OCI-M2 (cell line): ENCODE measurements at regions not wholly inside any gene's neighbourhood (a gene's known extent, or its start where the extent isn't known, plus 50 kb on each side); places are given as distances from the start of the nearest gene placed in this dataset.

Experiments used
- DNase-seq: peaks from one replicate; lab custom pipeline; 2025; ENCODE audit not compliant: unreplicated experiment; lab: John Stamatoyannopoulos, UW

DNA sequence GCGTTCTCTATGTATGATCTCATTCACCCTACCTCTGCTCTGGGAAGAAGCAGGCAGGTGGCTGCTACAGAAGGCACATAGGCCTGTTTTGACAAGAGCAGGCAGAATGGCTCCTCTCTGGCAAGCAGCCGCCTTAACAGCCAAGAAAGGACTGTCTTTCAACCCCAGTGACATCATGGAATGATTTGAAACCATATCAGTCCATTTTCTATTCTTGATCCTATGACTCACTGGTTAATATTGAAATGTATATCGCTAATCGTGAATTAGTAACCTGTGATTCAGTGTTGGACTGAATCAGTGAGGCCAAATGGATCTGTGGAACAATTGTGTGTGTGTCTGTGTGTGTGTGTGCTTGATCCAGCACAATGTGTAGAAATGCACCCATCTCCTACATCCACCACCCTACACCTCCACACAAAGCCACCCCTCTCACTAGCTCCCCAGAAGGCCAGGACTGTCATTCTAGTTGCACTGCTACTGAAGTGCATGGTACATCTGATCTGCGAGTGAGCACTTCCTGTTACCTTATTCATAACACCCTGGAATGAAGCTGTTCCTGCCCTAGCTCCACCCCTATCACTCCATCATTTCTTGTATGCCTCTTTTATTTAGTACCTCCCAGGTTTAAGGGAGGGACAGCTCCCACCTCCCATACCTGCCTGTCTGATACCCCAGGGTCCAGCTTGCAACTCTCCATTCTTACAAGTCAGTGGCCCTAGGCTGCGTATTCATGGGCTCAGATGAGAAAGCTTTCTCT lies 460.0 kb downstream of the FOXO1 start:
- no peak for DNase-seq

- DNase-seq, result no peak
Observed at GRCh38 chr13:40207001-40207478, 459.4 kb downstream of the FOXO1 start.

GRCh38 chr13:40208517-40208916 lies 457.9 kb downstream of the FOXO1 start:
- no peak for DNase-seq

GRCh38 chr13:40210865-40211585 lies 455.4 kb downstream of the FOXO1 start:
- no peak for DNase-seq

- no peak for DNase-seq
Observed at GRCh38 chr13:40211586-40211968, 454.9 kb downstream of the FOXO1 start.

DNA sequence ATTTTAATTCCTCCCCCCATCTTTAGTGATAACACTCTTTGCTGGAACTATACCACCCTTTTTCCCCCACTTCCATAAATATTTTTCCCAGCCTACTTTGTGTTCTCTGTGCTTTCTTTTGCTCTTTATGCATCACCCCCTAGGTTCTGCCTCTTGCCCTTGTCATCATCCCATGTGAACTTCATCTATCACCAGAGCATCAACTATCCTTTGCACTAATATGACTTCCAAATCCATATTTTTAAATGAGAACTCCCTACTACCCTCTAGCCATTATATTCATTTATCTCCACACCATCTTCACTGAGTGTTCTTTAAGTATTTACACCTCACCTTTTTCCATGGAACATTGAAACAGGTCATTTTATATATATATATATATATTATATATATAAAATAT lies 452.7 kb downstream of the FOXO1 start:
- DNase-seq, result no peak

- DNase-seq, result no peak
Observed at GRCh38 chr13:40215311-40215710, 451.1 kb downstream of the FOXO1 start.

DNA sequence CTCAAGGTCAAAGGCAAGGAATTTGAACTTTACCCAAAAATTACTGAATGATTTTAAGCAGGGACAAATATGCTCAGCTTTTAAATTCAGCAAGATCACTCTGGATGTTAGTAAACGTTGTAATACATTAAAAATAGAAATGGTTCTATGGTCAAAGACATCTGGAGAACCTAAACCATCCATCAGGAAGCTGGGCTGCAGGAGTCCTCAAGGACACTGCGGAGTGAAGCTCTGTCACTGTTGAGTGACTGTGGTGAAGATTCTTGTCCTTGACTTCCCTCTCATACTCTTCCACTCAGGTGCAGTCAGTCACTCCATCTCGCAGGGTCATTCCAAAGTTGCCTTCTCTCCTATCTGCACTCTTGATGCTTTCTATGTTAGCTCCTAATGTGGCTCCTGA lies 450.7 kb downstream of the FOXO1 start:
- no peak for DNase-seq

DNA sequence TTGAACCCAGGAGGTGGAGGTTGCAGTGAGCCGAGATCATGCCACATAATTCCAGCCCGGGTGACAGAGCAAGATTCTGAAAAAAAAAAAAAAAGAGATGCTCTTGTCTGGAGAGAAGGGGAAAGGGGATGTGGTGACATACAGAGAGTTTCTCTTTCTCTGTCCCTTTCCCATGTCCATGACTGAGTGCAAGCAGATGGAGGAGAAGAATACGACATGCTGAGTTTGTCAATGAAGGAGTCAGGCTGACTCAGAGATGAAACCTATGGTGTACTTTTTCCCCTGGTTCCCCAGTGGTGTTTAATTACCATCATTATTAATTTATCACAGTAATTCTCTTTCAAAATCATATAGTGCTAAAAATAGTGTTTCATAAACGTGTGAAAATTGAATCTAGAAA lies 448.8 kb downstream of the FOXO1 start:
- no peak for DNase-seq

- DNase-seq, result no peak
Observed at GRCh38 chr13:40220299-40220935, 446.0 kb downstream of the FOXO1 start.

DNA sequence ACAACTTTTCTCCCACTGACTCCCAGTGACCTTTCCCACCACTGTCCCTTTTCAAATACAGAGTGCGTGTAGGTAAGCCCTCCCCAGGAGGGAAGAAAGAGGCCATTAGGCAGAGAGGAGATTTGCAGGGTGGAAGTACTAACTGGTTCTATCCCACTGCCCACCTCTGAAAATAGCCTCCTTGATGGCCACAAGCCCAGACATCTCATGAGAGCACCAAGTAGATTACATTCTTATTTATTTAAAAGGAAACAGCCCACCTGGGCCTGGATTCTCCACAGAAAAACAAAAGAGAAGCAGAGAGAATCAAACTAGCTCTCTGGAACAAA lies 445.3 kb downstream of the FOXO1 start:
- DNase-seq, result no peak

DNA sequence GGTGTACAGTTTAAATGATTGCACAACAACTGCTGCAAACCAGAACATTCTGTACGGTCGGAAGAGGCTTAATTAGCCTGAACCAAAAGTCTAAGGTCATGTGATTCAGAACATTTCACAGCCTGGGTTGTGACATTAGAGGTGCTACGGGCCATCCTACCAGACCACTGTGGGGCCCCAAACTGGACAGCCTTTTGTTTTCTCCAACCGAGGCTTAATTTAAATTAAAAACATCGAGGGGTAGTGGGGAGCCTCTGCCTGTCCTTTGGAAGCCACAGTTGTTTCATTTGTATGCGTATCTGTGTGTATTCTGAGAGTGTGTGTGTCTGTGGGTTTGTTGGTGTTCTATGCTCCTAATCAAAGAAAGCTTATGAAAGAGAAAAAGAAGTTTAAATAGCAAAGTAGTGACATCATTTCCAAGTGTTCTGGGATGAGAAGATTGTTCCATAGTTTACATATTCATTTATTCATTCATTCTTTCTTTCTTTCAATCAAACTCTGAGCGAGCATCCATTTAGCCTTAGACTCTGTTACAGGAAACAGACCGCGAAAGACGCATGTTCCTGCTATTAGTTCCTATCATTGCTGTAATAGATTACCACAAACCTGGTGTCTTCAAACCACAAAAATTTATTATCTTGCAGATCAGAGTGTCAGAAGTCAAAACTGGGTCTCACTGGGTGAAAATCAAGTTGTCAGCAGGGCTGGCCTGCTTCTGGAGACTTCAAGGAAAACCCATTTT lies 444.8 kb downstream of the FOXO1 start:
- no peak for DNase-seq

- no peak for DNase-seq
Observed at GRCh38 chr13:40223585-40223984, 442.9 kb downstream of the FOXO1 start.

- no peak for DNase-seq
Observed at GRCh38 chr13:40228496-40228895, 437.9 kb downstream of the FOXO1 start.

- no peak for DNase-seq
Observed at GRCh38 chr13:40228990-40229389, 437.5 kb downstream of the FOXO1 start.

- no peak for DNase-seq
Observed at GRCh38 chr13:40230833-40231266, 435.6 kb downstream of the FOXO1 start.

- DNase-seq, result no peak
Observed at GRCh38 chr13:40231311-40231710, 435.1 kb downstream of the FOXO1 start.

- DNase-seq, result no peak
Observed at GRCh38 chr13:40231751-40232150, 434.7 kb downstream of the FOXO1 start.

DNA sequence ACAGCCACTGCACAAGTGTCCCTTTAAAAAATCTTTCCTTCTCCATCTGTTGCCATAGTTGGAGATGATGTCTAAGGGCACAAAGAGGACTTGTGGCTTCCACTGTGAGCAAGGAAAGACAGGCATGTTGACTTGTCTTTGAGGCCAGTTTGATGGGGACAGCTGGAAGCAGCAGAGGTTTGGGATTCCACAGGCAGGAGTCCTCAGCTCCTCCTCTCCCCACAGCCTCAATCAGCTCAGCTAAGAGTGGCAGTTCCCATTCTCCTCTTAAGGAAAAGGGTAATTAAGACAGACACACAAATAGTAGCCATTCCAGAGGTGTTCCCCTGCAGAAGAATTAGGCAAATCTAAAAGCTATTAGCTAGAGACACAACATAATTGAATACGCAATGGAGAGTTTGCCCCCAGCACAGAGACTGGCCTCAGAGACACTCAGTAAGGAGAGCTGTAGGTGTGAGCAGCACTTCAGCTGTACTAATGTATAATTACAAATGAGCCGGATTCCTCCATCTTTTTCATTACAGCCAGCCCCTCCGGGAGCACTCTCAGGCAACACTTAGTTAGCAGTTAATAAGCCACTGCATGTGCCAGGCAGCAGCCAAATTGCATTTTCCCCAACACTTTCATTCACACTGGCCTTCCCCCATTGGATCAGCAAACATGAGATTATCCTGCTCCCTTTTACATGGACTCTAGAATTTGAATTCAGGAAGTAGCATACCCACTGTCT lies 434.0 kb downstream of the FOXO1 start:
- DNase-seq, result no peak

- no peak for DNase-seq
Observed at GRCh38 chr13:40233731-40234195, 432.7 kb downstream of the FOXO1 start.
